NCI-H2196 (cell line): ENCODE measurements at regions not wholly inside any gene's neighbourhood (a gene's known extent, or its start where the extent isn't known, plus 50 kb on each side); places are given as distances from the start of the nearest gene placed in this dataset.

Source experiments
- DNase-seq: peaks from one replicate; lab custom pipeline; 2025; ENCODE audit not compliant: unreplicated experiment; lab: John Stamatoyannopoulos, UW

GRCh38 chr15:77557564-77557963 is 75.1 kb downstream of the LINGO1 start:
- no peak for DNase-seq

- DNase-seq = no peak
Observed at GRCh38 chr15:77557144-77557543, 75.6 kb downstream of the LINGO1 start.

- no peak for DNase-seq
Observed at GRCh38 chr15:77556622-77557021, 76.1 kb downstream of the LINGO1 start.

GRCh38 chr15:77555232-77555631 is 77.5 kb downstream of the LINGO1 start:
- DNase-seq = no peak

DNA sequence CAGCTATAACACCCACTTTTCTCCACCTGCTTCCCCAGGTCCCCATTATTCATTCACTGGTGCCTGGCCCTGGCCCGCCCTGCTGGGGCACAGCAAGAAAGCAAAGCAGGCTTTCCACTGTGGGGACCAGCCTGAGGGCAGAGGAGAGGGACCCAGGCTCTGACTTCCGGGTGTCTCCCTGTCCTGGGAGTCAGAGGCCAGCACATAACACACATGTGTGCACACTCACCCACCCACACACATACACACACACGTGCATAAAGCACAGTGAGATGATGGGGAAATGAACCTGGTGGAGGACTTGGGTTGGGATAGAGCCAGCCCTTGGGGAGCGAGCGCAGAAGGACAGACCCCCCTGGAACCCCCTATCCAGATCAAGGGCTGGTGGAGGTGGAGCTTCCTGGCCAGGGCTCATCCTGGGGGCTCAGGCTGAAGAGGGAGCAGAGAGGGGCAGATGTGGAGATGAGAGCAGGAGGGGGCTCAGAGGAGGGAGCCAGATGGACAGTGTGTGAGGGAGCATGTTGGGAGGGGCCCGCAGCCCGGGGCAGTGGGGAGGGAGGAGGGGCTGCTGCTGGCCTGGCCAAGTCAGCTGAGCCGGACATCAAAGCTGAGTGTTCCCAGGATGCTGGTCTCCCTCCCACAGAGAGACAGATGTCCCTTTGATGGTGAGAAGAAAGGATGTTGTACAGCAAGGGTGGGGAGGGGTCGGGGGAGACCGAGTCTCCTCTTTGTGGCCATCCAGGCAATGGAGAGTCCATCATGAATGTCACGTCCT is 78.2 kb downstream of the LINGO1 start:
- DNase-seq = no peak

- no peak for DNase-seq
Observed at GRCh38 chr15:77553695-77554094, 79.0 kb downstream of the LINGO1 start.

DNA sequence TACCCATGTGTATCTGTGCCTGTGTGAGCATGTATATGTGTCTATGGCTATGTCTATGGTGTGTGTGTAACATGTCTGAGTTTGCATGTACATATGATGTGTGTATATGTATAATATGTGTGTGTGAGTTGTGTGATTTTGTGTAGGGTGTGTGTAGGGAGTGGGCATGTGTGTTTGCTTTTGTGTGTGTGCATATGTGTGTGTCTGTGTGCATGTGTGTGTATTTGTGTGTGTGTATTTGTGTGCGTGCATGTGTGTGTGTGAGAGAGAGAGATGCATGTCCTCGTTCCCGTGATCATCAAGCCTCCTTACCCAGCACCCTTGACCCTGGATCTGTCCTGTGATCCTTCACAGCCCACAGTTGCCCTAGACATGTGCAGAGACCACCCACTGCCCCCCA is 79.5 kb downstream of the LINGO1 start:
- no peak for DNase-seq

GRCh38 chr15:77552066-77552465 is 80.6 kb downstream of the LINGO1 start:
- DNase-seq = no peak

- no peak for DNase-seq
Observed at GRCh38 chr15:77550301-77551251, 82.1 kb downstream of the LINGO1 start.

DNA sequence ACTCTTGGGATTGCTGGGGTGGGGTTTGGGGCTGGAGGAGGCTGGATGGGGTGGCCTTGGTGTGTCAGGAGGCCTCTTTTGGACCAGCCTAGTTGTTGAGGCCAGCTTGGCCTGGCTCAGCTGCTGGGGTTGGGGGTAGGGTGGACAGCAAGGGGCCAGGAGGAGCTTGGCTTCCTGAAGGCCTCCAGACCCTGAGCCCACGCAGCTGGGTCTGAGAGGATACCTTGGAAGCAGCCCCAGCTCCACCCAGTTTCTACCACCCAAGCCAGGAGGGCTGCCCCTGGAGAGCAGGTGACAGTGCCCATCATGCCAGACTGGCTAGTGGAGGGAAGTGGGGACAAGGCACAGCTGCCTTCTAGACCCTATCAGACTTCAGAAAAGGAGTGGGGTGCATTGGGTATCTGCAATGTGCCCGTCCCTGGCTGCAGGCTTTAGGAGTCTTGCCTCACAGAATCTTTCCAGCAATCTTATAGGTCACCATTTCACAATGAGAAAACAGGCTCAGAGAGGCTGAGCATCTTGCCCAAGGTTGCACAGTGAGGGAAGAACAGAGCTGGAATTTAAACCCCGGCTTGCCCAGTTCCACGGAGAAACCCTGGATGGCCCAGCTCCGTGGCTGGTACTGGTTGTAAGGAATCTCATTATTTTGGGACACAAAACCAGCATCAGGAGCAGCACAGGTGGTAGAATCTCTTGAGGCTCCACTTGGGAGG is 83.0 kb downstream of the LINGO1 start:
- DNase-seq = no peak

DNA sequence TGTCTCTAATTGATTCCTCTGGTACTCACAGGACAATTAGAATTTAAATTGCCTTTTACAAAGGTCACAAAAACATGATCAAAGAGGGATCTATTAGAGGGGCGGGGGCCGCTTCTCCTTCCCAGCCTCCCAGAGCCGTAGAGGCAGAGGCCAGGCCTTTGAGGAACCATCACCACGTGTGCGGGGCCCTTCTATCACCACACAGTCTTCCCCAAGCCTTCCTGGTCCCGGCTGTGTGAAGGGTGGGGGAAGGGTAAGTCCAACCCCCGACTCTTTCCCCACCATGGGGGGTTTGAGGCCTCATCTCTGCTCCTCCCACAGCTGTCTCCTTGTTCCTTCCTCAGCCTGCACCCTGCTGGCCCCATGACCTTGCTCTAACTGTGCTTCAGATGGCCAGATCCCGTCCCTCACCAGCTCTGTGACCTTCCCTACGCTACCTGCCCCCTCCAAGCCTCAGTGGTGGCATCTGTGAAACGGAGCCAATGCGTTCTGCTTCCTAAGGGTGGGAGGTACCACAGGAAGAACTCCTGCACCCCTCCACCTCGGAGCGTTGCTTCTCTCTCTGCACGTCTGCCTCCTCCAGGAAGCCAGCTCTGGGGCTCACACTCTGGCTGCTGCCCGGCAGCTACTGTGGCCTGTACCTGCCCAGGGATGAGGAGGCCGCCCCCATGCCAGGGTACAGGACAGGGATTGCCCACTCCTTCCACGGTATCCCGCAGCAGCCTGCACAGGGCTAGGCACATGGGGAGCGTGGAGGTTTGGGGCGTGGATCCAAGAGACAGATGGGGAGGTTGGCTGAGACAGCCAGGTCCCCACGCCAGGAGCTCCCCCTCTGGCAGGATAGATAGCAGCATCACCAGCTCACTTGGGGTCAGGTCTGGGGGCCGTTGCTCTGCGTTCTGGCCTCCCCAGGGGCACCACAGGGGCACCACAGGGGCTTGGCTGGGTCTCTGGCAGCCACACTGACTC is 83.8 kb downstream of the LINGO1 start:
- no peak for DNase-seq

GRCh38 chr15:77547801-77548588 is 84.7 kb downstream of the LINGO1 start:
- DNase-seq = no peak

GRCh38 chr15:77546870-77547269 is 85.8 kb downstream of the LINGO1 start:
- DNase-seq = no peak

GRCh38 chr15:77546050-77546501 is 86.6 kb downstream of the LINGO1 start:
- DNase-seq = no peak

DNA sequence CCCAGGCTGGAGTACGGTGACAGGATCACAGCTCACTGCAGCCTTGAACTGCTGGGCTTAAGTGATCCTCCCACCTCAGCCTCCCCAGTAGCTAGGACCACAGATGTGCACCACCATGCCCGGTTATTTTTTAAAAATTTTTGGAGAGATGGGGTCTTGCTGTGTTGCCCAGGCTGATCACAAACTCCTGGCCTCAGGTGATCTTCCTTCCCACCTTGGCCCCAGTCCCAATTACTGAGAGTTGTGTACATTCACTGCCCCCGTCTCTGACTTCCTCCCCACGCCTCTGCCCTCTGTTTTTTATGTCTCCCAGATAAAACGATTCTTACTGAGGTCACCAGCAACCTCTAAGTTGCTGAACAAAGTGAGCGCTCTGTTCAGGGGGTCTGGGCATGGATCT is 87.7 kb downstream of the LINGO1 start:
- DNase-seq = no peak

DNA sequence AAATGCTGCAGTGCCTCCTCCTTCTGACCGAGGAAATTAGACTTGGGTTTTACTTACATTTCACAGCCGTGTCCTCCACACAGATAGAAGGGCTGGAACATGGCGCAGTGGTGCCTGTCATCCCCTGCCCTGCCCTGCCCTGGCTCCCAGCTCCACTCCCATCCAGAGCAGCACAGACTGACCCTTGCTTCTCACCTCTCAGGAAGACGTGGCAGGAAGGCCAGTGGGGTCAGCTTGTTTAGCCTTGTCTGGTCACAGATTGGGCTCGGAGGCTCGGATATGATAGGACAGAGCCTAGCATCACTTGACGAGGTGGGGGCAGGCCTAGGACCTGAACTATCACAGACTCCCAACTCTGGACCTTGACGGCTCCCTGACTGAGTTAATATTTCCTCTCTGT is 88.5 kb downstream of the LINGO1 start:
- DNase-seq = no peak

GRCh38 chr15:77543159-77543882 is 89.4 kb downstream of the LINGO1 start:
- peak; percentile 24 for DNase-seq

- DNase-seq = no peak
Observed at GRCh38 chr15:77542491-77543001, 90.2 kb downstream of the LINGO1 start.
